SH-SY5Y (cell line): ENCODE measurements at regions not wholly inside any gene's neighbourhood (a gene's known extent, or its start where the extent isn't known, plus 50 kb on each side); places are given as distances from the start of the nearest gene placed in this dataset.

ENCODE experiments used
- GATA2 ChIP-seq: IDR thresholded peaks from 2 replicates; pipeline ENCODE4 v1.6.1; 2011; ENCODE audit warnings: mild to moderate bottlenecking, low read depth, low read length
- GATA3 ChIP-seq: IDR thresholded peaks from 2 replicates; pipeline ENCODE4 v1.6.1; 2011; ENCODE audit warnings: low read depth, mild to moderate bottlenecking, low read length, moderate library complexity

- TF ChIP-seq GATA2: no peak
- no peak for TF ChIP-seq GATA3
Measured at GRCh38 chr3:15974647-15975046, 176.9 kb upstream of the ANKRD28 start.
